CD4-positive, alpha-beta memory T cell (primary cell): ENCODE measurements at regions not wholly inside any gene's neighbourhood (a gene's known extent, or its start where the extent isn't known, plus 50 kb on each side); places are given as distances from the start of the nearest gene placed in this dataset.
A peak's percentile ranks its signal among the peaks of the same experiment; 100 is the strongest.

Experiments used
- CTCF ChIA-PET: fragments of 350-600 bp; sonication (Branson Sonifier 250); formaldehyde crosslinking; loops from one replicate; lab custom pipeline; 2021; ENCODE audit warnings: inconsistent platforms; ENCODE audit not compliant: partially characterized antibody; lab: Charles Lee
- POLR2A ChIA-PET: fragments of 350-600 bp; sonication (Branson Sonifier 250); formaldehyde crosslinking; loops from one replicate; lab custom pipeline; 2021; ENCODE audit not compliant: partially characterized antibody; lab: Charles Lee
- DNase-seq, 5 donors: peaks; one replicate each; pipeline versions ENCODE4 v3.0.0 to v3.0.0-alpha.2; 2020 to 2022; ENCODE audit warnings: mixed read lengths in 1 of 5
- H3K27ac ChIP-seq: one replicate; pipeline ENCODE4 v1.7.0; 2013; ENCODE audit warnings: low read depth, low read length
- H3K27me3 ChIP-seq: 2 replicates; pipeline ENCODE4 v1.7.0; 2013; ENCODE audit warnings: mild to moderate bottlenecking, low read length, moderate library complexity; ENCODE audit not compliant: insufficient read depth
- H3K36me3 ChIP-seq: 2 replicates; pipeline ENCODE4 v1.7.0; 2013; ENCODE audit warnings: mild to moderate bottlenecking, low read length, moderate library complexity; ENCODE audit not compliant: insufficient read depth
- H3K4me1 ChIP-seq: 2 replicates; pipeline ENCODE4 v1.7.0; 2013; ENCODE audit warnings: mild to moderate bottlenecking, low read length, moderate library complexity; ENCODE audit not compliant: insufficient read depth
- H3K4me3 ChIP-seq, 2 donors: one replicate each; pipeline ENCODE4 v1.7.0; 2013; ENCODE audit warnings: low read length in 2 of 2, mild to moderate bottlenecking in 1 of 2
- H3K9me3 ChIP-seq, 2 donors: one replicate each; pipeline ENCODE4 v1.7.0; 2013; ENCODE audit warnings: low read length in 2 of 2, control low read depth in 1 of 2; ENCODE audit not compliant: control insufficient read depth in 1 of 2
- H3K27ac Mint-ChIP-seq, 7 donors: one replicate each; pipeline ENCODE4 v1.8.0; 2020 to 2021; ENCODE audit warnings: mixed read lengths in 7 of 7, mild to moderate bottlenecking in 6 of 7, inconsistent platforms in 3 of 7, moderate library complexity in 3 of 7
- H3K27me3 Mint-ChIP-seq, 2 donors: one replicate each; pipeline ENCODE4 v1.8.0; 2020 to 2021; ENCODE audit warnings: mixed read lengths in 2 of 2
- H3K36me3 Mint-ChIP-seq, 2 donors: one replicate each; pipeline ENCODE4 v1.8.0; 2020 to 2021; ENCODE audit warnings: mixed read lengths in 2 of 2, inconsistent platforms in 1 of 2, mild to moderate bottlenecking in 1 of 2
- H3K4me1 Mint-ChIP-seq, 4 donors: one replicate each; pipeline ENCODE4 v1.8.0; 2020 to 2021; ENCODE audit warnings: mixed read lengths in 4 of 4, mild to moderate bottlenecking in 1 of 4
- H3K4me3 Mint-ChIP-seq, 8 donors: one replicate each; pipeline ENCODE4 v1.8.0; 2020 to 2021; ENCODE audit warnings: mixed read lengths in 8 of 8, mild to moderate bottlenecking in 7 of 8, moderate library complexity in 6 of 8, inconsistent platforms in 3 of 8
- H3K9me3 Mint-ChIP-seq, 8 donors: one replicate each; pipeline ENCODE4 v1.8.0; 2020 to 2021; ENCODE audit warnings: mixed read lengths in 8 of 8, mild to moderate bottlenecking in 5 of 8, inconsistent platforms in 3 of 8, moderate library complexity in 1 of 8
- intact Hi-C: fragments of 100-400 bp; cut with micrococcal nuclease; formaldehyde crosslinking; loops from one replicate; pipeline ENCODE4 v1.15.1; 2023

DNA sequence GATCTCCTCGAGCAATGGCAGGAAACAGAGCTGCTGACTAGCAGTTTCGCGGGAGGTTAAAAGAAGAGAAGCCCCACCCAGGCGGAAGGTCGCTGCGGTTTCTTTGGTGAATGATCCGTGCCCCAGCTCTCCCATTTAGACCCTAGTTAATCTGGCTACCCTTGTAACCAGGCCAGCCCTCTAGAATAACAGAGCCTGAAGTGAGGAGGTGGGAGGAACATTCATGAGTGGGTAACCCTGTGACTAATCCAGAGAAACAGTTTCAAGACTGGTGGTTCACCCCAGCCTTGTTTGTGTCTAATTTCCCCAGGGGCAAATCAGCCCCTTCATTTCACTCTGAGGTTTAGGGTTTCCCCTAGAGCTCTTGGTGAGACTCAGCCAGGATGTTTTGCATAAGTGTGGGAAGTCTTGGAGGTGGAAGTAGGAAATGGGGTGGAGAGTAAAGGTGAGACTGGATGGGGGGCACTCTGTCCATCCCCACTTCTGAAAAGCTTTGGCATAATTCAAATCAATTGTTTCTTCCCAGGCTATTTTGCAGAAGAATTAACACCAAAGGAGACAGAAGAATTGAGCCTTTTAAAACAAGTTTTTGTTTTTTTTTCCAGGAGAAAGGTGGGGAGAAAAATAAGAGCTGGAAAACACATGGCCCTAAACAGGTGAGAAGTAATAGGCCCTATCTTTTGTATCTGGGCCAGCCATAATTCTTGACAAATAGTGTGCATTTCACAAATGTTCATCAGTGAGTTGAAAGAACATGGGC lies 303.1 kb downstream of the RPLP1 start:
- peak overlapping the region; percentile 69 to 86 (median 74) for H3K4me3 Mint-ChIP-seq
- peak; percentile 57 to 88 (median 69) for DNase-seq
- Histone ChIP-seq H3K4me3 (no peak overlapping the region), H3K4me1 (peaks cover 73% of the 10 kb centered on the region), H3K9me3 (no peaks in the 10 kb centered on the region), H3K27ac (no peak overlapping the region), H3K27me3 (no peaks in the 10 kb centered on the region), H3K36me3 (no peaks in the 10 kb centered on the region)
- H3K27ac Mint-ChIP-seq, result peak overlapping the region; percentile 56 to 91 (median 80)
- intact Hi-C loops, result no loop called here
- peaks cover 63 to 85% (median 75%) of the 10 kb centered on the region in 4 donors for H3K4me1 Mint-ChIP-seq
- ChIA-PET POLR2A (interaction anchor here (0.7 to 11.0 kb wide), 14 partner anchors 8 to 749 kb away, joined by 3 to 285 read pairs (median 4); partner anchors contain the start of gene TLE3), CTCF (interaction anchor here (0.9 to 6.1 kb wide), 4 partner anchors 25 to 732 kb away, joined by 3 to 26 read pairs (median 4); no protein-coding TSS in a partner anchor)
- H3K9me3 Mint-ChIP-seq, result peaks cover 0 to 21% (median 9%) of the 10 kb centered on the region in 8 donors
- peaks cover 1 to 7% of the 10 kb centered on the region in 2 donors for H3K27me3 Mint-ChIP-seq
- H3K36me3 Mint-ChIP-seq, result peaks cover 1 to 5% of the 10 kb centered on the region in 2 donors

GRCh38 chr15:69756440-69756839 lies 303.8 kb downstream of the RPLP1 start:
- H3K9me3 Mint-ChIP-seq, result peaks cover 0 to 19% (median 9%) of the 10 kb centered on the region in 8 donors
- no peaks in the 10 kb centered on the region for H3K36me3 ChIP-seq
- intact Hi-C loops, result no loop called here
- ChIA-PET POLR2A (interaction anchor here (0.6 to 11.0 kb wide), 12 partner anchors 7 to 748 kb away, joined by 3 to 285 read pairs (median 4); partner anchors contain the start of gene TLE3), CTCF (interaction anchor here (1.7 to 6.1 kb wide), 4 partner anchors 8 to 731 kb away, joined by 6 to 26 read pairs (median 10); no protein-coding TSS in a partner anchor)
- no peak overlapping the region for H3K27ac ChIP-seq
- peaks cover 67 to 92% (median 80%) of the 10 kb centered on the region in 4 donors for H3K4me1 Mint-ChIP-seq
- DNase-seq, result no peak
- H3K4me3 ChIP-seq, result no peak overlapping the region
- no peaks in the 10 kb centered on the region for H3K27me3 ChIP-seq
- peak overlapping the region in 4 of 7 donors; percentile 36 to 56 (median 42) for H3K27ac Mint-ChIP-seq
- H3K4me3 Mint-ChIP-seq, result peak overlapping the region in 6 of 8 donors; percentile 18 to 86 (median 76)
- H3K4me1 ChIP-seq, result peaks cover 80% of the 10 kb centered on the region
- peaks cover 1 to 5% of the 10 kb centered on the region in 2 donors for H3K36me3 Mint-ChIP-seq
- H3K9me3 ChIP-seq, result no peaks in the 10 kb centered on the region
- H3K27me3 Mint-ChIP-seq, result peaks cover 1 to 7% of the 10 kb centered on the region in 2 donors

DNA sequence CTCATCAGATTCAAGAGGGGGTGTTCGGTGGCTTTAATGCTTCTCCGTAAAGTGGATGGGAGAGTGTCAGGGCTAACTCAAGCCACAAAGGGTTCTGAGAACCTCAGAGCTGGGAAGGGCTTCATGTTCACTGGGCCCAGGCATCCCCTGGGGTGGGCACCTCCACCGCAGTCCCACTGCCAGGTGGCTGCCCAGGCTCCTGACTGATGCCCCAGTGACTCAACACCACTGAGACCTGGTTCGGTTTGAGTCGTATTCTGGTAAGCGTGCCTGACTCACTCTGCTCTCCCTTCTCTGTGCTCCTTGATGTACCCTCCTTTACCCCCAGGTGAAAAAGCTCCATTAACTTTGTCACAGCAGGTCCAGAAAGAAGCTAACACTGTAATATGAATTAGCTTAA lies 304.6 kb downstream of the RPLP1 start:
- CTCF ChIA-PET, result interaction anchor here (0.7 to 6.1 kb wide), 6 partner anchors 8 to 731 kb away, joined by 3 to 26 read pairs (median 6); no protein-coding TSS in a partner anchor
- Histone ChIP-seq H3K27ac (no peak overlapping the region), H3K9me3 (no peaks in the 10 kb centered on the region), H3K4me3 (no peak overlapping the region), H3K36me3 (no peaks in the 10 kb centered on the region), H3K4me1 (peaks cover 88% of the 10 kb centered on the region), H3K27me3 (no peaks in the 10 kb centered on the region)
- H3K27ac Mint-ChIP-seq, result peak overlapping the region in 5 of 7 donors; percentile 31 to 56 (median 44)
- H3K27me3 Mint-ChIP-seq, result peaks cover 1 to 5% of the 10 kb centered on the region in 2 donors
- H3K4me3 Mint-ChIP-seq, result peak overlapping the region in 6 of 8 donors; percentile 37 to 58 (median 44)
- H3K9me3 Mint-ChIP-seq, result peaks cover 0 to 19% (median 9%) of the 10 kb centered on the region in 8 donors
- H3K4me1 Mint-ChIP-seq, result peaks cover 74 to 94% (median 85%) of the 10 kb centered on the region in 4 donors
- H3K36me3 Mint-ChIP-seq, result peaks cover 1 to 5% of the 10 kb centered on the region in 2 donors
- POLR2A ChIA-PET, result interaction anchor here (0.6 to 11.0 kb wide), 9 partner anchors 12 to 747 kb away, joined by 3 to 285 read pairs (median 4); partner anchors contain the start of gene TLE3
- intact Hi-C loops, result no loop called here
- DNase-seq, result peak in 1 of 5 donors; percentile 53

DNA sequence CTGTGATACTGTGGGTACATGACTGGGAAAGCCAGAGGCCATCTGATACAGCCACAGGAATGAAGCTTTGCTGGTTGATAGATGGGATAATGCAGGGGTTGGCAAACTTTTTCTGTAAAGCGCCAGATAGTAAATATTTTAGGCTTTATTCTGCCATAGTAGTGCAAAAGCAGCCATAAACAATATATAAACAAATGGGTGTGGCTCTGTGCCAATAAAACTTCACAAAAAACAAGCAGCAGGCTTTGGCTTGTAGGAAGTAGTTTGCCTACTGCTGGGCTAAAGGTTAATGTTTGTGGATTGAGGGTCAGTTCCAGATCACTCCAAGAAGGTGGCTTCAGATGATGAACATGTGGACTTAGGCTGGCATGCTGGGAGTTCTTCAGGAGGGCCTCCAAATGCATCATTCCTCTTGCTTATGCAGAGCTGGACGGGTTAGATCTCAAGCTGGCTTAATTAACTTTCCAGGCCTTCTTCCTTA lies 305.7 kb downstream of the RPLP1 start:
- ChIA-PET POLR2A (interaction anchor here (1.2 to 11.0 kb wide), 8 partner anchors 14 to 741 kb away, joined by 3 to 285 read pairs (median 14); partner anchors contain the start of gene TLE3), CTCF (interaction anchor here (0.8 to 6.1 kb wide), 8 partner anchors 9 to 709 kb away, joined by 3 to 26 read pairs (median 5); partner anchors contain the start of gene TLE3)
- Histone ChIP-seq H3K36me3 (no peaks in the 10 kb centered on the region), H3K4me1 (peaks cover 95% of the 10 kb centered on the region), H3K27ac (no peak overlapping the region), H3K4me3 (peak overlapping the region in 1 of 2 donors; percentile 24), H3K27me3 (no peaks in the 10 kb centered on the region), H3K9me3 (no peaks in the 10 kb centered on the region)
- no peak for DNase-seq
- Mint-ChIP-seq H3K27ac (peak overlapping the region; percentile 35 to 97 (median 90)), H3K36me3 (peaks cover 0 to 1% of the 10 kb centered on the region in 2 donors), H3K27me3 (peaks cover 2 to 5% of the 10 kb centered on the region in 2 donors), H3K4me3 (peak overlapping the region in 7 of 8 donors; percentile 61 to 85 (median 75)), H3K9me3 (peaks cover 0 to 12% (median 3%) of the 10 kb centered on the region in 8 donors), H3K4me1 (peaks cover 78 to 96% (median 86%) of the 10 kb centered on the region in 4 donors)
- intact Hi-C loops, result no loop called here

DNA sequence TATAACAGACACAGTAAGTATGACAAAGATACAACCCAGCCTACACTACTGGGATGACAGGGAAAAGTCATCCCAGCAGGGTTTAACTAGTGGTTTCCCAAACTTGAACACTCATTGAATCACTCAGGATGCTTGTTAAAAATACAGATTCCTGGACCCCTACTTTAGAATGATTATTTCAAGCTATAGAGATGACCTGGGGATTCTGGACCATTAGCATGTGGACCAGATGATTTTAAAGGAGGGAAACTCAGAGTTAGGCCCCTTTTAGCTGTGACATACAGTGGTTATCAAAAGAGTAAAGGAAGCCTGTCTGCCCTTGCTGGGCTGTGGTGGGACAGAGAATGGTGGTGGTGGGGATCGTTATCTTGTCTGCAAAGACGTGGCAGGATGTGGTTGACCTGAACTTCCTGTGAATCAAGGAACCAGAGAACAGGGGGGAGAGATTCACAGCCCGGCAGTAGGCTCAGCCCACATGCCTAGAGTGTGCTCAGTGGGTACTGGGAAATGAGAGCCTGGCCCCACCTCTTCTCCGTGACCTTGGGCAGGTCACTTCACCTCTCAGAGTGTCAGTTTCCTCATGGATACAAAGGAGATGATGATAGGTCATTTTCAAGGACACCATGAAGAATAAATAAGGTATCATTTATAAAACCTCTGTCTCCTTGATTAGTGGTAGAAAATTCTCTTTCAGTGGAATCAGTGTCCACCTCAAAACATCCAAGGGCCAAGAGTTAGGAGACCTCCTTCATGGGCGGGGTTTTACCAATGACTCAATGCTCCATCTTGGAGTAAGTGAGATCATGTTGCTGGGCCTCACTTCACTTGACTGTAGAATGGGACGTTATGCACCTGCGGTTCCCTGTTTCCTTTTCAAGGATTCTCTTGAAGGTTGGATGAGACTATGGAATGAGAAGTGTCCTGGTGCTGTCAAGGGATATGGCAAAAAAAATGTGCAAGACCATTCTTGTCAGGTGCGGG lies 306.5 kb downstream of the RPLP1 start:
- peaks cover 74 to 88% (median 82%) of the 10 kb centered on the region in 4 donors for H3K4me1 Mint-ChIP-seq
- H3K27ac Mint-ChIP-seq, result peak overlapping the region; percentile 35 to 97 (median 90)
- Histone ChIP-seq H3K4me1 (peaks cover 88% of the 10 kb centered on the region), H3K9me3 (no peaks in the 10 kb centered on the region), H3K36me3 (no peaks in the 10 kb centered on the region), H3K27ac (no peak overlapping the region), H3K27me3 (no peaks in the 10 kb centered on the region), H3K4me3 (peak overlapping the region; percentile 3 to 24)
- peaks cover 2 to 5% of the 10 kb centered on the region in 2 donors for H3K27me3 Mint-ChIP-seq
- peak; percentile 92 to 95 (median 92) for DNase-seq
- ChIA-PET CTCF (interaction anchor here (1.0 to 6.1 kb wide), 8 partner anchors 9 to 708 kb away, joined by 3 to 26 read pairs (median 6); partner anchors contain the start of gene TLE3), POLR2A (interaction anchor here (1.0 to 11.0 kb wide), 13 partner anchors 15 to 746 kb away, joined by 3 to 285 read pairs (median 8); partner anchors contain the start of gene TLE3)
- intact Hi-C loops, result loop anchor here (1.0 kb wide), 4 partner anchors 9 to 733 kb away; no protein-coding TSS in a partner anchor
- H3K36me3 Mint-ChIP-seq, result peaks cover 0 to 1% of the 10 kb centered on the region in 2 donors
- H3K4me3 Mint-ChIP-seq, result peak overlapping the region; percentile 61 to 85 (median 75)
- H3K9me3 Mint-ChIP-seq, result peaks cover 0 to 5% (median 0%) of the 10 kb centered on the region in 8 donors
